ENCODE measurements at regions not wholly inside any gene's neighbourhood (a gene's known extent, or its start where the extent isn't known, plus 50 kb on each side); places are given as distances from the start of the nearest gene placed in this dataset.
A peak's percentile ranks its signal among the peaks of the same experiment; 100 is the strongest.

DNA sequence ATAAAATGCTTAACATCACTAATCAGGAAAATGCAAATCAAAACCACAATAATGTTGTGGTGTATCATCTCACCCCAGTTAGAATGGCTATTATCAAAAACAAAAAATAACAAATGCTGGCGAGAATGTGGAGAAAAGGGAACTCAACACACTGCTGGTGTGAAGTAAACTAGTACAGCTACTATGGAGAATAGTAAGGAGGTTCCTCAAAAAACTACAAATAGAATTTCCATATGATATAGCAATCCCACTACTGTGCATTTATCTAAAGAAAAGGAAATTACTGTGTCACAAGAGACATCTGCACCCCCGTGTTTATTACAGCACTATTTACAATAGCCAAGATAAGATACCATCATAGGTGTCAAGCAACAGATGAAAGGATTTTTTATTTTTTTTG is 214.5 kb upstream of the RASA1 start:
- Histone ChIP-seq H3K4me3 (ENCODE audit: low read depth, low read length) (no peak overlapping the region), H3K27me3 (ENCODE audit: control insufficient read depth, insufficient read depth, low read length) (no peaks in the 10 kb centered on the region), H3K9me3 (ENCODE audit: control insufficient read depth, insufficient read depth, low read length) (peaks cover 5% of the 10 kb centered on the region; the same call in 1 of the 2 replicates), H3K27ac (ENCODE audit: low read depth, low read length) (no peak overlapping the region)
- CTCF ChIA-PET, result no interaction called here
- POLR2A ChIA-PET, result no interaction called here
- no peak for DNase-seq (ENCODE audit: low read depth, low spot score)
- TF ChIP-seq, protein P1, sequence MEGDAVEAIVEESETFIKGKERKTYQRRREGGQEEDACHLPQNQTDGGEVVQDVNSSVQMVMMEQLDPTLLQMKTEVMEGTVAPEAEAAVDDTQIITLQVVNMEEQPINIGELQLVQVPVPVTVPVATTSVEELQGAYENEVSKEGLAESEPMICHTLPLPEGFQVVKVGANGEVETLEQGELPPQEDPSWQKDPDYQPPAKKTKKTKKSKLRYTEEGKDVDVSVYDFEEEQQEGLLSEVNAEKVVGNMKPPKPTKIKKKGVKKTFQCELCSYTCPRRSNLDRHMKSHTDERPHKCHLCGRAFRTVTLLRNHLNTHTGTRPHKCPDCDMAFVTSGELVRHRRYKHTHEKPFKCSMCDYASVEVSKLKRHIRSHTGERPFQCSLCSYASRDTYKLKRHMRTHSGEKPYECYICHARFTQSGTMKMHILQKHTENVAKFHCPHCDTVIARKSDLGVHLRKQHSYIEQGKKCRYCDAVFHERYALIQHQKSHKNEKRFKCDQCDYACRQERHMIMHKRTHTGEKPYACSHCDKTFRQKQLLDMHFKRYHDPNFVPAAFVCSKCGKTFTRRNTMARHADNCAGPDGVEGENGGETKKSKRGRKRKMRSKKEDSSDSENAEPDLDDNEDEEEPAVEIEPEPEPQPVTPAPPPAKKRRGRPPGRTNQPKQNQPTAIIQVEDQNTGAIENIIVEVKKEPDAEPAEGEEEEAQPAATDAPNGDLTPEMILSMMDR (IDR thresholded peaks at IDR 0.05; ENCODE audit: low read depth, low read length), result no peak

DNA sequence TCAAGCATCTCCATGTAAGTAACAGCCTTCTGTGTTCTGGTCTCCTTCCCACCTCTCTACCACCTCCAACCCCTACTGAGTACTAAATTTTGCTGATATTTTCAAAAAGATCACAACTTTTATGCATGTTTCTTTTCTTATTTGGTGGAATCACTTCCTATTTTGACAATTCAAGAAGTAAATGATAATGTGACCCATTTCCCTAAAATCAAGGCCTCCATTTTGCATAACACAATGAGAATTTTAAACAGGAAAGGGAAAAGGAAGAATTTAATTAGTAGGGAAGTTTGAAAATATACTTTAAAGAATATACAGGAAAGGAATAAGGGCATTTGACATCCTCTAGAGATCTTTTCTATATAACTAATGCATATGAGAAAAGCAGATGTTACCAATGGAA is 212.9 kb upstream of the RASA1 start:
- Histone ChIP-seq H3K9me3 (ENCODE audit: control insufficient read depth, insufficient read depth, low read length) (no peaks in the 10 kb centered on the region), H3K27ac (ENCODE audit: low read depth, low read length) (no peak overlapping the region), H3K4me3 (ENCODE audit: low read depth, low read length) (no peak overlapping the region), H3K27me3 (ENCODE audit: control insufficient read depth, insufficient read depth, low read length) (no peaks in the 10 kb centered on the region)
- DNase-seq (ENCODE audit: low read depth, low spot score), result no peak
- TF ChIP-seq, protein P1 (IDR thresholded peaks at IDR 0.05; ENCODE audit: low read depth, low read length), result no peak
- POLR2A ChIA-PET, result no interaction called here
- CTCF ChIA-PET, result no interaction called here

DNA sequence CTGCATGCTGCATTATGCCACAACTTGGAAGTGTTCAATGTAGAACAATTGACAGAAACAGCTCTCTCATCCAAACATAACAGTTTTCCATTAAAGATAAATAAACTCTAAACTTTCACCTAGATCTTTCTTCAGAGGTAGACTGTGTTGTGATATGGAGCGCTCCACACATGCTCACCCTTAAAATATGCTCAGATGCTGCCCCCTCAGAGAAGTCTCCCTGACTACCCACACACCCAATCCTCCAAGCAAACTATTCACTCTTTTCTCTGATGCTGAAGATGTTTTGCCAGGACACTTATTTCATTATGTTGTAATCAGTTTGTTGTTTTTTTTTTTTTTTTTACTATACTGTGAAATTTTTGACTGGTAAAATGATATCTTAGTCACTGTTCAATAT is 206.6 kb upstream of the RASA1 start:
- no peaks in the 10 kb centered on the region for H3K9me3 ChIP-seq (ENCODE audit: control insufficient read depth, insufficient read depth, low read length)
- no peak overlapping the region for H3K27ac ChIP-seq (ENCODE audit: low read depth, low read length)
- ChIA-PET POLR2A (no interaction called here), CTCF (no interaction called here)
- no peak overlapping the region for H3K4me3 ChIP-seq (ENCODE audit: low read depth, low read length)
- TF ChIP-seq, protein P1 (IDR thresholded peaks at IDR 0.05; ENCODE audit: low read depth, low read length), result no peak
- DNase-seq (ENCODE audit: low read depth, low spot score), result no peak
- H3K27me3 ChIP-seq (ENCODE audit: control insufficient read depth, insufficient read depth, low read length), result no peaks in the 10 kb centered on the region

DNA sequence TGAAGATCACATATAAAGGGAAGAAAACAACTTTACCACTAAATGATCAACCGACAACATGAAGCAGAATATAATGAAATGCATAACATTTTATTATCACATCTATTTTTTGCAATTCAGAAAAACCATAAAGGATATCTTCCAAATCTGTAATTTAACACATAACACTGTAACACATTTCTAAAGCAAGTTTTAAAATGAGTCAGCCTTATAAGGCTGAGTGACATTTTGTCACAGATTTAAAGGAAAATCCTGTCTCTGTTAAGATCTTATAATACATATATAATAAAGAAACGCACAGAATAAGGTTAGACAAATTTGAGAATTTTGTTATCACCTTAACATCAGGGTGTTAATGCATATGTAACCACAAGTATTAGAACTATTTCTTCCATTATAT is 198.4 kb upstream of the RASA1 start:
- TF ChIP-seq, protein P1 (IDR thresholded peaks at IDR 0.05; ENCODE audit: low read depth, low read length), result no peak
- POLR2A ChIA-PET, result interaction anchor here (1.3 kb wide), 1 partner anchor 199 kb away, joined by 6 read pairs; the partner anchor contains the start of gene RASA1
- no peak for DNase-seq (ENCODE audit: low read depth, low spot score)
- H3K9me3 ChIP-seq (ENCODE audit: control insufficient read depth, insufficient read depth, low read length), result no peaks in the 10 kb centered on the region
- H3K4me3 ChIP-seq (ENCODE audit: low read depth, low read length), result no peak overlapping the region
- CTCF ChIA-PET, result interaction anchor here (1.2 to 3.5 kb wide), 8 partner anchors 13 to 334 kb away, joined by 3 to 80 read pairs (median 7); no protein-coding TSS in a partner anchor
- H3K27me3 ChIP-seq (ENCODE audit: control insufficient read depth, insufficient read depth, low read length), result no peaks in the 10 kb centered on the region
- no peak overlapping the region for H3K27ac ChIP-seq (ENCODE audit: low read depth, low read length)

DNA sequence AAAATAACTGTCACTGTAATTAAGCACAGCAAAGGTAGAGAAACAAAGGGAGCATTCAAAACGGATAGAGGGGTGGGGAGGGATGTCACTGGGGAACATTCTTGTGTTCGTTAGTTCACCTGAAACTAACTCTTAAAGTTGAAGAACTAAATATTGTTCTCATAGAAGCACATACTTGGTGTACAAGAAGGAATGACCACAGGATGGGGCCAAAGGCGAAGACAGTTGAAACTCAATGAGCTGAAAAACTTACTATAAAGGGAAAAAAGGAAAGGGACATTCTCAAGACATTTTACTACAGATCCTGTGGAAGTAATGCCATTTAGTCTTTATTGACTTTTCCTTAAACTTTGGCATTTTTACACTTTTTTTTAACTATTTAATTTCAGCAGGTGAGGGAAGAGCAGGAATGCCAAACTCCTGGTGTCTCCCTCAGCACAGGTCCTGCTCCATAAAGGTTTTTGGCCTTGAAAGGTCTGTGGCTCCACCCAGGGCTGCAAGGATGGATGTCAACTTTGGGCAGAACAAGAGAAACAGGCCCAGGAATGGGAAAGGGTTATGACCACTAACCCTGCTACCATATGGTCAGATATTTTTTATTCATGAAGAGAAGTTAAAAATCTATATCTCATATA is 197.6 kb upstream of the RASA1 start:
- ChIA-PET POLR2A (interaction anchor here (1.3 kb wide), 1 partner anchor 198 kb away, joined by 6 read pairs; the partner anchor contains the start of gene RASA1), CTCF (interaction anchor here (0.5 to 3.5 kb wide), 24 partner anchors 12 to 341 kb away, joined by 3 to 80 read pairs (median 4); no protein-coding TSS in a partner anchor)
- peak; percentile 36 for DNase-seq (ENCODE audit: low read depth, low spot score)
- Histone ChIP-seq H3K4me3 (ENCODE audit: low read depth, low read length) (no peak overlapping the region), H3K9me3 (ENCODE audit: control insufficient read depth, insufficient read depth, low read length) (no peaks in the 10 kb centered on the region), H3K27ac (ENCODE audit: low read depth, low read length) (no peak overlapping the region), H3K27me3 (ENCODE audit: control insufficient read depth, insufficient read depth, low read length) (no peaks in the 10 kb centered on the region)
- TF ChIP-seq, protein P1 (IDR thresholded peaks at IDR 0.05; ENCODE audit: low read depth, low read length), result peak; percentile 68
